Heart left ventricle (tissue), 13 donors: ENCODE measurements at regions not wholly inside any gene's neighbourhood (a gene's known extent, or its start where the extent isn't known, plus 50 kb on each side); places are given as distances from the start of the nearest gene placed in this dataset.

ENCODE experiments used
- POLR2A ChIP-seq, 2 donors: fragments of 450-650 bp; IDR thresholded peaks; one replicate each; pipeline ENCODE4 v1.6.1; 2017; ENCODE audit warnings: antibody characterized with exemption in 2 of 2, mild to moderate bottlenecking in 2 of 2, moderate library complexity in 2 of 2
- TF ChIP-seq, protein P1 (sequence below), 12 donors: fragments of 200-600 bp; sonication (generic) in 4 of 12; IDR thresholded peaks; one replicate each; pipeline versions ENCODE4 v1.5.0 to v1.8.0; 2018 to 2022; ENCODE audit warnings: antibody characterized with exemption in 12 of 12, mild to moderate bottlenecking in 5 of 12
- donor health status: ischemic (EF 13 %, LVEDD 7.1; RV severe dilation, severe dysfunction).
- donor health status: DM: no; HTN: yes; CAD: no.
- donor health status: DM: no; HTN: no; CAD: no.
- donor health status: ischemic (EF 25% LVEDD 6.9; RV normal size, moderate dysfunction).
- donor health status: ischemic (EF 25% LVEDD 5.7; RV mildly dilated, moderate dysfunction).
- donor health status: ischemic (EF 35%, LVEDD 5.7; RV mildly dilated, moderate dysfunction).
- donor health status: nonischemic (EF 11% LVEDD 7.7; RV severe dilation, severe dysfunction).
- donor health status: DM: yes; HTN: yes; CAD: no.
- donor health status: PGD.
- donor health status: ischemic (EF 29% LVEDD 5.4; RV normal size, mild dysfunction).
- donor health status: nonischemic (EF 23%, LVEDD 6.1; RV moderate dilation, normal function).

DNA sequence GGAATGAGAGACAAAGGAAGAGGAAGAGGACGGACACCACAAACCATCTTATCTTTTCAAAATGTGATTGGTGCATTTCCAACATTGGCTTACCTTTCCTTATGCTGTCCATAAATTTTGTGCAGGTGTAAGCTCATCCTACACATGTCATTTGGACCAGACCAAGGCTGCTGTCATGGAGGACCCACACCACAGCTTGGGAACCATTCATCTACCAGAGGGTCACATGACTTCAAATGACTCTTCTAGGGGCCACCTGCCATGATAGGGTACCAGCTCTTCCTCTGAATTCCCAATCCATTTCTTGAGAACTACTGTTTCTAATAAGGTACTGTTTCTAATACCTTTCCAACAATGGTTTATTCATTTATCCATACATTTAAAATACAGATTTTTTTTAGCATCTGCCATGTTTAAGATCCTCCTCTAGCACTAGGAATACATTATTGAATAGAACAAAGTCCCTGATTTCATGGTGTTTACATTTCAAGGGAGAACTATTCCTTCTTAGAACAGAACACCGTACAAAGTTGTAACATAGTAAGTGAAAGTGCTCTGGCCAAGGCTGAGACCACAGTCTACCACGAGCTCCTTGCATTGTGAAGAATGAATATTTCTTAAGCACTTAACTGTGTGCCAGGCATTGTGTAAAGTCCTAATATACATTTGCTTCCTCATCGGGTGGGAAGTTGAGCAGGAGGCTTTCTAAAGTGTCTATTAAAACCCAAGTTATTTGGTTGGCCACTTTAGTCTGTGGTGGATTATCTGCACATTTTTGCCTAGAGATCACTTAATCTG is 246.1 kb upstream of the FN1 start:
- TF ChIP-seq, protein P1, sequence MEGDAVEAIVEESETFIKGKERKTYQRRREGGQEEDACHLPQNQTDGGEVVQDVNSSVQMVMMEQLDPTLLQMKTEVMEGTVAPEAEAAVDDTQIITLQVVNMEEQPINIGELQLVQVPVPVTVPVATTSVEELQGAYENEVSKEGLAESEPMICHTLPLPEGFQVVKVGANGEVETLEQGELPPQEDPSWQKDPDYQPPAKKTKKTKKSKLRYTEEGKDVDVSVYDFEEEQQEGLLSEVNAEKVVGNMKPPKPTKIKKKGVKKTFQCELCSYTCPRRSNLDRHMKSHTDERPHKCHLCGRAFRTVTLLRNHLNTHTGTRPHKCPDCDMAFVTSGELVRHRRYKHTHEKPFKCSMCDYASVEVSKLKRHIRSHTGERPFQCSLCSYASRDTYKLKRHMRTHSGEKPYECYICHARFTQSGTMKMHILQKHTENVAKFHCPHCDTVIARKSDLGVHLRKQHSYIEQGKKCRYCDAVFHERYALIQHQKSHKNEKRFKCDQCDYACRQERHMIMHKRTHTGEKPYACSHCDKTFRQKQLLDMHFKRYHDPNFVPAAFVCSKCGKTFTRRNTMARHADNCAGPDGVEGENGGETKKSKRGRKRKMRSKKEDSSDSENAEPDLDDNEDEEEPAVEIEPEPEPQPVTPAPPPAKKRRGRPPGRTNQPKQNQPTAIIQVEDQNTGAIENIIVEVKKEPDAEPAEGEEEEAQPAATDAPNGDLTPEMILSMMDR (IDR thresholded peaks at IDR 0.05) = no peak
- no peak for TF ChIP-seq POLR2A (IDR thresholded peaks at IDR 0.05)
